H9 (cell line): ENCODE measurements at regions not wholly inside any gene's neighbourhood (a gene's known extent, or its start where the extent isn't known, plus 50 kb on each side); places are given as distances from the start of the nearest gene placed in this dataset.
A peak's percentile ranks its signal among the peaks of the same experiment; 100 is the strongest.

Experiments
- DNase-seq: peaks from one replicate; pipeline ENCODE4 v3.0.0-alpha.2; 2017
- H2AFZ ChIP-seq: one replicate; pipeline ENCODE4 v1.6.1; 2013; ENCODE audit warnings: mild to moderate bottlenecking, low read length, control low read depth, moderate library complexity
- H2AK5ac ChIP-seq: 2 replicates; pipeline ENCODE4 v1.6.1; 2013; ENCODE audit warnings: low read length, control low read depth, mixed read lengths; ENCODE audit not compliant: insufficient read length
- H2BK120ac ChIP-seq: one replicate; pipeline ENCODE4 v1.6.1; 2013; ENCODE audit warnings: low read depth, mild to moderate bottlenecking, low read length, control low read depth, inconsistent platforms; ENCODE audit not compliant: poor library complexity, severe bottlenecking
- H2BK12ac ChIP-seq: 2 replicates; pipeline ENCODE4 v1.6.1; 2013; ENCODE audit warnings: low read length, control low read depth, mixed read lengths, low read depth; ENCODE audit not compliant: insufficient read length
- H2BK15ac ChIP-seq: 2 replicates; pipeline ENCODE4 v1.6.1; 2013; ENCODE audit warnings: low read depth, low read length, control low read depth
- H2BK20ac ChIP-seq: one replicate; pipeline ENCODE4 v1.6.1; 2013; ENCODE audit warnings: low read depth, mild to moderate bottlenecking, low read length, control low read depth, inconsistent platforms; ENCODE audit not compliant: poor library complexity, severe bottlenecking
- H2BK5ac ChIP-seq: 2 replicates; pipeline ENCODE4 v1.6.1; 2013; ENCODE audit warnings: low read length, control low read depth, mixed read lengths; ENCODE audit not compliant: insufficient read length
- H3K14ac ChIP-seq: 2 replicates; pipeline ENCODE4 v1.6.1; 2013; ENCODE audit warnings: low read length, control low read depth; ENCODE audit not compliant: insufficient read depth
- H3K18ac ChIP-seq: 2 replicates; pipeline ENCODE4 v1.6.1; 2013; ENCODE audit warnings: low read depth, mild to moderate bottlenecking, mixed read lengths, low read length, control low read depth; ENCODE audit not compliant: insufficient read length
- H3K23ac ChIP-seq: 2 replicates; pipeline ENCODE4 v1.6.1; 2013; ENCODE audit warnings: low read length, control low read depth, mixed read lengths, low read depth; ENCODE audit not compliant: insufficient read length
- H3K23me2 ChIP-seq: 2 replicates; pipeline ENCODE4 v1.6.1; 2013; ENCODE audit warnings: low read depth, mild to moderate bottlenecking, mixed read lengths, low read length, control low read depth; ENCODE audit not compliant: insufficient read length, poor library complexity, severe bottlenecking
- H3K27ac ChIP-seq: 2 replicates; pipeline ENCODE4 v1.5.1; 2013; ENCODE audit warnings: low read length, control low read depth, mixed read lengths, low read depth; ENCODE audit not compliant: insufficient read length
- H3K27me3 ChIP-seq: 2 replicates; pipeline ENCODE4 v1.6.1; 2013; ENCODE audit warnings: low read length, control low read depth, inconsistent platforms; ENCODE audit not compliant: insufficient read depth
- H3K4ac ChIP-seq: 2 replicates; pipeline ENCODE4 v1.6.1; 2013; ENCODE audit warnings: low read depth, mild to moderate bottlenecking, control low read depth, inconsistent platforms, low read length, moderate library complexity
- H3K4me1 ChIP-seq: 2 replicates; pipeline ENCODE4 v1.6.1; 2013; ENCODE audit warnings: low read length, control low read depth, inconsistent platforms; ENCODE audit not compliant: insufficient read depth
- H3K4me2 ChIP-seq: 2 replicates; pipeline ENCODE4 v1.6.1; 2013; ENCODE audit warnings: low read length, control low read depth, mixed read lengths; ENCODE audit not compliant: insufficient read length, insufficient read depth
- H3K56ac ChIP-seq: 2 replicates; pipeline ENCODE4 v1.6.1; 2013; ENCODE audit warnings: low read depth, mild to moderate bottlenecking, mixed read lengths, low read length, control low read depth; ENCODE audit not compliant: insufficient read length
- H3K79me1 ChIP-seq: 2 replicates; pipeline ENCODE4 v1.6.1; 2013; ENCODE audit warnings: low read depth, mild to moderate bottlenecking, moderate library complexity, low read length, control low read depth, inconsistent platforms; ENCODE audit not compliant: insufficient read depth, poor library complexity, severe bottlenecking
- H3K79me2 ChIP-seq: 2 replicates; pipeline ENCODE4 v1.6.1; 2013; ENCODE audit warnings: low read length, control low read depth, inconsistent platforms; ENCODE audit not compliant: insufficient read depth
- H3K9ac ChIP-seq: 2 replicates; pipeline ENCODE4 v1.6.1; 2013; ENCODE audit warnings: low read length, control low read depth, mixed read lengths; ENCODE audit not compliant: insufficient read length; ENCODE audit errors: extremely low read depth
- H3K9me3 ChIP-seq: one replicate; pipeline ENCODE4 v1.6.1; 2013; ENCODE audit warnings: low read depth, low read length, inconsistent platforms; ENCODE audit not compliant: control insufficient read depth
- H3T11ph ChIP-seq: one replicate; pipeline ENCODE4 v1.6.1; 2013; ENCODE audit warnings: mild to moderate bottlenecking, low read length, control low read depth, inconsistent platforms
- H4K20me1 ChIP-seq: one replicate; pipeline ENCODE4 v1.6.1; 2013; ENCODE audit not compliant: control insufficient read depth, insufficient read length, insufficient read depth
- H4K5ac ChIP-seq: 2 replicates; pipeline ENCODE4 v1.6.1; 2013; ENCODE audit warnings: low read depth, mild to moderate bottlenecking, mixed read lengths, low read length, control low read depth; ENCODE audit not compliant: insufficient read length
- H4K8ac ChIP-seq: replicated peaks from 2 replicates; pipeline ENCODE4 v1.6.1; 2013; ENCODE audit warnings: low read length, control low read depth, mixed read lengths, low read depth; ENCODE audit not compliant: insufficient read length
- H4K91ac ChIP-seq: 2 replicates; pipeline ENCODE4 v1.6.1; 2013; ENCODE audit warnings: low read depth, mild to moderate bottlenecking, moderate library complexity, mixed read lengths, low read length, control low read depth; ENCODE audit not compliant: insufficient read length
- H3K27ac Mint-ChIP-seq, 3 experiments: 2 replicates in 2 of 3; 3 replicates in 1 of 3; pipeline ENCODE4 v1.8.0; 2020 to 2021; ENCODE audit warnings: mixed read lengths in 3 of 3, mild to moderate bottlenecking in 1 of 3, moderate library complexity in 1 of 3
- H3K27me3 Mint-ChIP-seq: 2 replicates; pipeline ENCODE4 v1.8.0; 2021; ENCODE audit warnings: low read depth, mild to moderate bottlenecking, moderate library complexity, mixed read lengths
- H3K36me3 Mint-ChIP-seq, 3 experiments: 2 replicates in 2 of 3; 3 replicates in 1 of 3; pipeline ENCODE4 v1.8.0; 2020 to 2021; ENCODE audit warnings: low read depth in 3 of 3, mixed read lengths in 3 of 3; ENCODE audit not compliant: insufficient read depth in 1 of 3
- H3K4me1 Mint-ChIP-seq, 2 experiments: 2 replicates each; pipeline ENCODE4 v1.8.0; 2020; ENCODE audit warnings: mixed read lengths in 2 of 2
- H3K4me3 Mint-ChIP-seq, 2 experiments: 2 replicates in 1 of 2; 3 replicates in 1 of 2; pipeline ENCODE4 v1.8.0; 2020 to 2021; ENCODE audit warnings: mild to moderate bottlenecking in 2 of 2, mixed read lengths in 2 of 2, moderate library complexity in 1 of 2
- H3K9me3 Mint-ChIP-seq, 2 experiments: 2 replicates in 1 of 2; 3 replicates in 1 of 2; pipeline ENCODE4 v1.8.0; 2020; ENCODE audit warnings: mild to moderate bottlenecking in 2 of 2, mixed read lengths in 2 of 2, moderate library complexity in 1 of 2
- WGBS: extraction: QIAGEN DNeasy Blood & Tissue Kit; methylation state at CpG from one replicate; pipeline ENCODE4 v1.1.7; 2013; ENCODE audit warnings: missing lambda C conversion rate, low lambda C conversion rate, mixed read lengths; ENCODE audit not compliant: insufficient read length; ENCODE audit errors: extremely low coverage; 5-methylcytosine and 5-hydroxymethylcytosine counted together
- TF ChIP-seq, protein P1 (sequence below): fragments of 200-600 bp; sonication (generic); conservative IDR thresholded peaks from 3 replicates; pipeline ENCODE4 v1.8.0; 2021; ENCODE audit warnings: antibody characterized with exemption, mild to moderate bottlenecking

GRCh38 chr22:49676783-49677494, 150.7 kb downstream of the BRD1 start:
- no peaks in the 10 kb centered on the region; a peak in 1 of 5 replicates for H3K9me3 Mint-ChIP-seq
- Histone ChIP-seq H3K79me2 (no peaks in the 10 kb centered on the region), H4K8ac (no peak overlapping the region), H4K5ac (no peak overlapping the region), H3K4me2 (no peak overlapping the region), H2AFZ (no peak overlapping the region), H2AK5ac (no peak overlapping the region), H2BK20ac (no peak overlapping the region), H3K56ac (no peak overlapping the region), H4K20me1 (no peaks in the 10 kb centered on the region), H2BK12ac (no peak overlapping the region), H3T11ph (no peak overlapping the region), H2BK15ac (no peak overlapping the region), H3K27ac (no peak overlapping the region), H3K23ac (no peak overlapping the region), H2BK120ac (no peak overlapping the region), H3K4ac (no peak overlapping the region), H3K23me2 (no peaks in the 10 kb centered on the region), H3K9me3 (no peaks in the 10 kb centered on the region), H3K18ac (no peak overlapping the region), H3K4me1 (peaks cover under 1% of the 10 kb centered on the region; the same call in 1 of the 2 replicates), H2BK5ac (no peak overlapping the region), H3K27me3 (peaks cover 8% of the 10 kb centered on the region), H3K79me1 (no peaks in the 10 kb centered on the region), H4K91ac (no peak overlapping the region), H3K9ac (no peak overlapping the region), H3K14ac (no peak overlapping the region)
- WGBS: no CpG with 5 or more reads among the region's 9 CpGs
- H3K27me3 Mint-ChIP-seq: peaks cover 42% of the 10 kb centered on the region
- peak; percentile 13 for DNase-seq
- peaks cover under 1 to 2% of the 10 kb centered on the region in 2 experiments for H3K4me1 Mint-ChIP-seq
- H3K4me3 Mint-ChIP-seq: no peak overlapping the region
- no peaks in the 10 kb centered on the region for H3K36me3 Mint-ChIP-seq
- TF ChIP-seq, protein P1, sequence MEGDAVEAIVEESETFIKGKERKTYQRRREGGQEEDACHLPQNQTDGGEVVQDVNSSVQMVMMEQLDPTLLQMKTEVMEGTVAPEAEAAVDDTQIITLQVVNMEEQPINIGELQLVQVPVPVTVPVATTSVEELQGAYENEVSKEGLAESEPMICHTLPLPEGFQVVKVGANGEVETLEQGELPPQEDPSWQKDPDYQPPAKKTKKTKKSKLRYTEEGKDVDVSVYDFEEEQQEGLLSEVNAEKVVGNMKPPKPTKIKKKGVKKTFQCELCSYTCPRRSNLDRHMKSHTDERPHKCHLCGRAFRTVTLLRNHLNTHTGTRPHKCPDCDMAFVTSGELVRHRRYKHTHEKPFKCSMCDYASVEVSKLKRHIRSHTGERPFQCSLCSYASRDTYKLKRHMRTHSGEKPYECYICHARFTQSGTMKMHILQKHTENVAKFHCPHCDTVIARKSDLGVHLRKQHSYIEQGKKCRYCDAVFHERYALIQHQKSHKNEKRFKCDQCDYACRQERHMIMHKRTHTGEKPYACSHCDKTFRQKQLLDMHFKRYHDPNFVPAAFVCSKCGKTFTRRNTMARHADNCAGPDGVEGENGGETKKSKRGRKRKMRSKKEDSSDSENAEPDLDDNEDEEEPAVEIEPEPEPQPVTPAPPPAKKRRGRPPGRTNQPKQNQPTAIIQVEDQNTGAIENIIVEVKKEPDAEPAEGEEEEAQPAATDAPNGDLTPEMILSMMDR: no peak
- H3K27ac Mint-ChIP-seq: peak overlapping the region in 1 of 3 experiments; percentile 86; a peak in 2 of 7 replicates
